ENCODE measurements at regions not wholly inside any gene's neighbourhood (a gene's known extent, or its start where the extent isn't known, plus 50 kb on each side); places are given as distances from the start of the nearest gene placed in this dataset.

DNA sequence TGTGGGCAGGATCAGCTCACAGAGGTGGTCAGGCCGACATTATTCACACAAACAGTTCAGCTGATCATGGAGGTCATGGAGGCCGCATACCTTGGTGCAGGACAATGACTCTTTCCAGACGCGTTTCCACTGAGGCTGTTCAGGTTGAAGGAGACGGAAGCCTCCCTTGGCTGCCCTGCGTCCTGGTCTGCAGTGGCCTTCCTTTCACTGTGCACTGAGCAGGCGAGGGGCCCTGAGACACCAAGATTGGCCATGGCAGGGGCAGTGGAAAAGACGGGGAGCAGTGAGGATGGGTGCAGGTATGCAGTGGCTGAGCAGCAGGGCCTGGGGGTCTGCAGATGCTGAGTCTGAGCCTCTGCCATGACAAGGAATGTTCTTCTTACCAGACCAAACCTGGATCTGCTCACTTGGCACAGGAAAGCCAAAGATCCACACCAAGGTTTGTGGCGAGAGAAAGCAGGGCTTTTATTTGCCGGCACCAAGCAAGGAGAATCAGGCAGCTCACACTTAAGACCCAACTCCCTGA is 263.3 kb downstream of the GLRX3 start:
- ATAC-seq (no peak), DNase-seq (ENCODE audit: low read depth in 1 of 2, low spot score in 1 of 2) (no peak), FAIRE-seq (no peak)
- ChIA-PET CTCF (interaction anchor here (1.1 kb wide), 1 partner anchor 28 kb away, joined by 3 read pairs; no protein-coding TSS in a partner anchor), POLR2A (no interaction called here)
- Histone ChIP-seq H3K4me2 (no peak overlapping the region), H3K4me1 (no peaks in the 10 kb centered on the region), H3K27ac (no peak overlapping the region), H3K9me3 (no peaks in the 10 kb centered on the region; the same call in 2 of the 3 replicates), H3K4me3 (no peak overlapping the region)
- TF ChIP-seq RARB (CRISPR knock-in tag; IDR thresholded peaks at IDR 0.05): no peak
- no peak for TF ChIP-seq ZSCAN20 (CRISPR knock-in tag; IDR thresholded peaks at IDR 0.05)
- no peak for TF ChIP-seq EHMT2 (IDR thresholded peaks at IDR 0.05; ENCODE audit: low read depth)
- no peak for TF ChIP-seq SMC3 (IDR thresholded peaks at IDR 0.05)
- TF ChIP-seq RFX5 (IDR thresholded peaks at IDR 0.05): no peak
- TF ChIP-seq RNF2 (IDR thresholded peaks at IDR 0.05; ENCODE audit: borderline replicate concordance, low read depth): no peak
- no peak for TF ChIP-seq RCOR1 (IDR thresholded peaks at IDR 0.05; ENCODE audit: low read depth, low read length)
- TF ChIP-seq RAD21 (conservative IDR thresholded peaks at IDR 0.05 in 1 of 2, IDR thresholded peaks at IDR 0.05 in 1 of 2): no peak
- TF ChIP-seq, protein P1, sequence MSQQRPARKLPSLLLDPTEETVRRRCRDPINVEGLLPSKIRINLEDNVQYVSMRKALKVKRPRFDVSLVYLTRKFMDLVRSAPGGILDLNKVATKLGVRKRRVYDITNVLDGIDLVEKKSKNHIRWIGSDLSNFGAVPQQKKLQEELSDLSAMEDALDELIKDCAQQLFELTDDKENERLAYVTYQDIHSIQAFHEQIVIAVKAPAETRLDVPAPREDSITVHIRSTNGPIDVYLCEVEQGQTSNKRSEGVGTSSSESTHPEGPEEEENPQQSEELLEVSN (IDR thresholded peaks at IDR 0.05; ENCODE audit: borderline replicate concordance, low read depth): no peak
- no peak for TF ChIP-seq NR3C1 (IDR thresholded peaks at IDR 0.05)
- no peak for TF ChIP-seq HEYL (CRISPR knock-in tag; IDR thresholded peaks at IDR 0.05)
- TF ChIP-seq, protein P2, sequence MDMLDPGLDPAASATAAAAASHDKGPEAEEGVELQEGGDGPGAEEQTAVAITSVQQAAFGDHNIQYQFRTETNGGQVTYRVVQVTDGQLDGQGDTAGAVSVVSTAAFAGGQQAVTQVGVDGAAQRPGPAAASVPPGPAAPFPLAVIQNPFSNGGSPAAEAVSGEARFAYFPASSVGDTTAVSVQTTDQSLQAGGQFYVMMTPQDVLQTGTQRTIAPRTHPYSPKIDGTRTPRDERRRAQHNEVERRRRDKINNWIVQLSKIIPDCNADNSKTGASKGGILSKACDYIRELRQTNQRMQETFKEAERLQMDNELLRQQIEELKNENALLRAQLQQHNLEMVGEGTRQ (IDR thresholded peaks at IDR 0.05): no peak
- TF ChIP-seq BHLHE40 (IDR thresholded peaks at IDR 0.05; ENCODE audit: low read depth, low read length): no peak
- no peak for TF ChIP-seq HOXA7 (CRISPR knock-in tag; IDR thresholded peaks at IDR 0.05)
- no peak for TF ChIP-seq CHD2 (IDR thresholded peaks at IDR 0.05; ENCODE audit: low read length, partially characterized antibody)
- no peak for TF ChIP-seq FOSL2 (IDR thresholded peaks at IDR 0.05)
- no peak for TF ChIP-seq FOSL2 (CRISPR knock-in tag; IDR thresholded peaks at IDR 0.05)
- no peak for TF ChIP-seq MYC (IDR thresholded peaks at IDR 0.05; ENCODE audit: borderline replicate concordance, low read length)
- no peak for TF ChIP-seq CEBPB (IDR thresholded peaks at IDR 0.05)
- 31% methylated on average over 10 of the region's 10 CpGs for WGBS (ENCODE audit: missing lambda C conversion rate)

DNA sequence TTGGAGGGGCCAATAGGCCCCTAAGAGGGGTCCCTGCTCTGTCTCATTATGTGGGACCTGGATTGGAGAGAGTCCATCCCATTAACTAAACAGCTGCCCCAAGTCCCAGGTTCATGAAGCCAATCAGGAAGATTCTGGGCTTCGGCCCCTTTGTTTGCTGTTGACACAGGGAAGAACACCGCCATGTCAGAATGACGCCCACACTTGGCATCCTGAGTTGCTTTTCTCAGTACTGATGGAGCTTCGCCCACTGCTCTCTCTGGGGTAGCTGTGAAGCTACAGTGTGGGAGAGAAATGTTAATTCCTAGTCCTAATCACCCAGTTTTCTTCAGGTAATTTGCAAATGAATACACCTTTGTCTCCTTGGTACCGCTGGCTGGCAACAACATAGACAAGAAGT is 264.7 kb downstream of the GLRX3 start:
- DNase-seq (ENCODE audit: low read depth in 1 of 2, low spot score in 1 of 2) (no peak), ATAC-seq (no peak), FAIRE-seq (no peak)
- H3K4me3 ChIP-seq: no peak overlapping the region
- no peaks in the 10 kb centered on the region for H3K4me1 ChIP-seq
- ChIA-PET CTCF (interaction anchor here (1.1 kb wide), 1 partner anchor 30 kb away, joined by 3 read pairs; no protein-coding TSS in a partner anchor), POLR2A (no interaction called here)
- TF ChIP-seq NR3C1 (IDR thresholded peaks at IDR 0.05): no peak
- TF ChIP-seq POLR2AphosphoS2 (conservative IDR thresholded peaks at IDR 0.05; ENCODE audit: low read length): no peak
- TF ChIP-seq, protein P3, sequence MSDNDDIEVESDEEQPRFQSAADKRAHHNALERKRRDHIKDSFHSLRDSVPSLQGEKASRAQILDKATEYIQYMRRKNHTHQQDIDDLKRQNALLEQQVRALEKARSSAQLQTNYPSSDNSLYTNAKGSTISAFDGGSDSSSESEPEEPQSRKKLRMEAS (IDR thresholded peaks at IDR 0.05): no peak
- TF ChIP-seq RARB (CRISPR knock-in tag; IDR thresholded peaks at IDR 0.05): no peak
- no peak for TF ChIP-seq PHF8 (IDR thresholded peaks at IDR 0.05; ENCODE audit: borderline replicate concordance, low read depth)
- TF ChIP-seq RCOR1 (IDR thresholded peaks at IDR 0.05; ENCODE audit: low read depth, low read length): no peak
- TF ChIP-seq, protein P4, sequence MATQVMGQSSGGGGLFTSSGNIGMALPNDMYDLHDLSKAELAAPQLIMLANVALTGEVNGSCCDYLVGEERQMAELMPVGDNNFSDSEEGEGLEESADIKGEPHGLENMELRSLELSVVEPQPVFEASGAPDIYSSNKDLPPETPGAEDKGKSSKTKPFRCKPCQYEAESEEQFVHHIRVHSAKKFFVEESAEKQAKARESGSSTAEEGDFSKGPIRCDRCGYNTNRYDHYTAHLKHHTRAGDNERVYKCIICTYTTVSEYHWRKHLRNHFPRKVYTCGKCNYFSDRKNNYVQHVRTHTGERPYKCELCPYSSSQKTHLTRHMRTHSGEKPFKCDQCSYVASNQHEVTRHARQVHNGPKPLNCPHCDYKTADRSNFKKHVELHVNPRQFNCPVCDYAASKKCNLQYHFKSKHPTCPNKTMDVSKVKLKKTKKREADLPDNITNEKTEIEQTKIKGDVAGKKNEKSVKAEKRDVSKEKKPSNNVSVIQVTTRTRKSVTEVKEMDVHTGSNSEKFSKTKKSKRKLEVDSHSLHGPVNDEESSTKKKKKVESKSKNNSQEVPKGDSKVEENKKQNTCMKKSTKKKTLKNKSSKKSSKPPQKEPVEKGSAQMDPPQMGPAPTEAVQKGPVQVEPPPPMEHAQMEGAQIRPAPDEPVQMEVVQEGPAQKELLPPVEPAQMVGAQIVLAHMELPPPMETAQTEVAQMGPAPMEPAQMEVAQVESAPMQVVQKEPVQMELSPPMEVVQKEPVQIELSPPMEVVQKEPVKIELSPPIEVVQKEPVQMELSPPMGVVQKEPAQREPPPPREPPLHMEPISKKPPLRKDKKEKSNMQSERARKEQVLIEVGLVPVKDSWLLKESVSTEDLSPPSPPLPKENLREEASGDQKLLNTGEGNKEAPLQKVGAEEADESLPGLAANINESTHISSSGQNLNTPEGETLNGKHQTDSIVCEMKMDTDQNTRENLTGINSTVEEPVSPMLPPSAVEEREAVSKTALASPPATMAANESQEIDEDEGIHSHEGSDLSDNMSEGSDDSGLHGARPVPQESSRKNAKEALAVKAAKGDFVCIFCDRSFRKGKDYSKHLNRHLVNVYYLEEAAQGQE (IDR thresholded peaks at IDR 0.05): no peak
- no peak for TF ChIP-seq NFE2L2 (conservative IDR thresholded peaks at IDR 0.05; ENCODE audit: low read length)
- no peak for TF ChIP-seq CBX8 (IDR thresholded peaks at IDR 0.05)
- no peak for TF ChIP-seq FOSL2 (IDR thresholded peaks at IDR 0.05)
- TF ChIP-seq FOSL2 (CRISPR knock-in tag; IDR thresholded peaks at IDR 0.05): no peak
- TF ChIP-seq, protein P5, sequence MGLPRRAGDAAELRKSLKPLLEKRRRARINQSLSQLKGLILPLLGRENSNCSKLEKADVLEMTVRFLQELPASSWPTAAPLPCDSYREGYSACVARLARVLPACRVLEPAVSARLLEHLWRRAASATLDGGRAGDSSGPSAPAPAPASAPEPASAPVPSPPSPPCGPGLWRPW (IDR thresholded peaks at IDR 0.05): no peak
- TF ChIP-seq, protein P6, sequence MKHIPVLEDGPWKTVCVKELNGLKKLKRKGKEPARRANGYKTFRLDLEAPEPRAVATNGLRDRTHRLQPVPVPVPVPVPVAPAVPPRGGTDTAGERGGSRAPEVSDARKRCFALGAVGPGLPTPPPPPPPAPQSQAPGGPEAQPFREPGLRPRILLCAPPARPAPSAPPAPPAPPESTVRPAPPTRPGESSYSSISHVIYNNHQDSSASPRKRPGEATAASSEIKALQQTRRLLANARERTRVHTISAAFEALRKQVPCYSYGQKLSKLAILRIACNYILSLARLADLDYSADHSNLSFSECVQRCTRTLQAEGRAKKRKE (CRISPR knock-in tag; IDR thresholded peaks at IDR 0.05; ENCODE audit: low read depth): no peak
- TF ChIP-seq TP53 (CRISPR knock-in tag; IDR thresholded peaks at IDR 0.05): no peak
- WGBS (ENCODE audit: missing lambda C conversion rate): 14% methylated on average over 5 of the region's 5 CpGs
- H3K9me3 ChIP-seq: no peaks in the 10 kb centered on the region; the same call in 2 of the 3 replicates
- no peak overlapping the region for H3K27ac ChIP-seq
- no peak overlapping the region for H3K4me2 ChIP-seq

Data from A549 (cell line).